Fibroblast of lung (primary cell): ENCODE measurements at regions not wholly inside any gene's neighbourhood (a gene's known extent, or its start where the extent isn't known, plus 50 kb on each side); places are given as distances from the start of the nearest gene placed in this dataset.

ENCODE experiments used
- EZH2 ChIP-seq: IDR thresholded peaks from 2 replicates; pipeline ENCODE4 v1.5.1; 2012; ENCODE audit warnings: low read length, control low read depth, mild to moderate bottlenecking; ENCODE audit errors: missing control alignments
- TF ChIP-seq, protein P1 (sequence below), 2 donors: IDR thresholded peaks in 1 of 2; conservative IDR thresholded peaks in 1 of 2; 1 replicate in 1 of 2; 2 replicates in 1 of 2; pipeline ENCODE4 v1.5.1; 2011 to 2012; ENCODE audit warnings: low read length in 2 of 2, control low read depth in 1 of 2, inconsistent platforms in 1 of 2, low read depth in 1 of 2, mild to moderate bottlenecking in 1 of 2

- TF ChIP-seq, protein P1, sequence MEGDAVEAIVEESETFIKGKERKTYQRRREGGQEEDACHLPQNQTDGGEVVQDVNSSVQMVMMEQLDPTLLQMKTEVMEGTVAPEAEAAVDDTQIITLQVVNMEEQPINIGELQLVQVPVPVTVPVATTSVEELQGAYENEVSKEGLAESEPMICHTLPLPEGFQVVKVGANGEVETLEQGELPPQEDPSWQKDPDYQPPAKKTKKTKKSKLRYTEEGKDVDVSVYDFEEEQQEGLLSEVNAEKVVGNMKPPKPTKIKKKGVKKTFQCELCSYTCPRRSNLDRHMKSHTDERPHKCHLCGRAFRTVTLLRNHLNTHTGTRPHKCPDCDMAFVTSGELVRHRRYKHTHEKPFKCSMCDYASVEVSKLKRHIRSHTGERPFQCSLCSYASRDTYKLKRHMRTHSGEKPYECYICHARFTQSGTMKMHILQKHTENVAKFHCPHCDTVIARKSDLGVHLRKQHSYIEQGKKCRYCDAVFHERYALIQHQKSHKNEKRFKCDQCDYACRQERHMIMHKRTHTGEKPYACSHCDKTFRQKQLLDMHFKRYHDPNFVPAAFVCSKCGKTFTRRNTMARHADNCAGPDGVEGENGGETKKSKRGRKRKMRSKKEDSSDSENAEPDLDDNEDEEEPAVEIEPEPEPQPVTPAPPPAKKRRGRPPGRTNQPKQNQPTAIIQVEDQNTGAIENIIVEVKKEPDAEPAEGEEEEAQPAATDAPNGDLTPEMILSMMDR (conservative IDR thresholded peaks at IDR 0.05 in 1 of 2, IDR thresholded peaks at IDR 0.05 in 1 of 2; ENCODE audit: low read depth in 1 of 2, low read length in 2 of 2): no peak
- no peak for TF ChIP-seq EZH2
Measured at GRCh38 chr17:13885550-13885949, 183.8 kb upstream of the COX10 start.
